D341Med (cell line): ENCODE measurements at regions not wholly inside any gene's neighbourhood (a gene's known extent, or its start where the extent isn't known, plus 50 kb on each side); places are given as distances from the start of the nearest gene placed in this dataset.
"Not testable (repeated sequence)": the region's sequence is repeated elsewhere in the genome, so short reads cannot be mapped to it uniquely, and the experiment has no call there.

Experiments used
- DNase-seq: peaks from one replicate; pipeline ENCODE4 v3.0.0; 2012; ENCODE audit warnings: low spot score

DNA sequence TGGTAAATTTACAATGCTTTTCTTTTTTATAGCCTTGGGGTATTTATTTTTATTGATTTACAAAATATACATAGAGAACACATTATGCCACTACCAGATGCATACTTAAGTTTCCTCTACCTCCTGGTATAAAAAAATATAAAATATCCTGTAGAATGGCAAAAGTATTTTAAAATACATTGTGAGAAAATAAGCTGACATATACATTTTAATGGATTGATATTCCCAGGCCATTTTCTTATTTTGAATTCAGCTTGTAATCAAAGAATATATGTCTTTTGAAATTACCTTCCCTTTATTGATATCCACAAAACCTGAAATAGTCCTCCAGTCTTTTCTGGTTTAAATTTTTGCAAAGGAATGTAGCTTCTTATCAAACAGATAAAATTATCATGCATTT, 923.9 kb downstream of the CDH18 start:
- no peak for DNase-seq

DNA sequence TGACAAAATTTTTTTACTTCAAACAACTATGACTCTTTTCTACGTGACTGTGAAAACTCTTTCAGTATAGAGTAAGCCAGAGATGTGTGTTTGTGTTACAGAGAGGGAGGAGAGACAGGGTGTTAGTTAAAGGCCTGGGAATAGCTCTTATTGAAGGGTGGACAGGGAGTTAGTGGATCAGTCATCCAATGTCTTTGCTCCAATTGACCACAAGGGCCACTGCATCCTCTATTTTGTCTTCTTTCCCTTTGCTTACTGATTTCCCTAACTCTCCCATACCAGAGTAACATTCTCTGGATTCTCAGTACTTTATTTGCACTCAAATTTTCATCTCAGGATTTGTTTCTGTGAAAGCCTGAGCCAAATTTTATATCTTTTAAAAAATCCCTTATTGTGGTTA, 920.3 kb downstream of the CDH18 start:
- no peak for DNase-seq

DNA sequence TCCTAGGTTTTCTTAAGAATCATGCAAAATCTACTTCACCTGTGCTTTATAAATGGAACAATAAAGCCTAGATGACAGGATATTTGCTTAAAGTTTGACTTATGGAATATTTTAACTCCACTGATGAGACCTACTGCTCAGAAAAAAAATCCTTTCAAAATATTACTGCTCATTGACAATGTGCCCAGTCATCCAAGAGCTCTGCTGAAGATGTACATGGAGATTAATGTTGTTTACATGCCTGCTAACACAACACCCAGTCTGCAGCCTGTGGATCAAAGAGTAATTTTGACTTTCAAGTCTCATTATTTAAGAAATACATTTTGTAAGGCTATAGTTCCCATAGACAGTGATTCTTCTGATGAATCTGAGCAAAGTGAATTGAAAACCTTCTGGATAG, 889.6 kb downstream of the CDH18 start:
- DNase-seq, result no peak

DNA sequence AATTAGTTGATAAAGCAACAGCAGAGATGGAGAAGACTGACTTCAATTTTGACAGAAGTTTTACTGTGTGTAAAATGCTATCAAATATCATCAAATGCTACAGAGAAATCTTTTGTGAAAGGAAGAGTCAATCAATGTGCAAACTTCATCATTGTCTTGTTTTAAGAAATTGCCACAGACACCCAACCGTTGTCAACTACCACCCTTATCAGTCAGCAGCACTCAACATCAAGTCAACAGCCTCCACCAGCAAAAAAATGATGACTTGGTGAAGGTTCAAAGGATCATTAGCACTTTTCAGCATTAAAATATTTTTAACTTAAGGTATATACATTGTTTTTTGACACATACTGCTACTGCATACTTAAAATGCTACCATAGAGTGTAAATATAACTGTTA, 888.8 kb downstream of the CDH18 start:
- no peak for DNase-seq

DNA sequence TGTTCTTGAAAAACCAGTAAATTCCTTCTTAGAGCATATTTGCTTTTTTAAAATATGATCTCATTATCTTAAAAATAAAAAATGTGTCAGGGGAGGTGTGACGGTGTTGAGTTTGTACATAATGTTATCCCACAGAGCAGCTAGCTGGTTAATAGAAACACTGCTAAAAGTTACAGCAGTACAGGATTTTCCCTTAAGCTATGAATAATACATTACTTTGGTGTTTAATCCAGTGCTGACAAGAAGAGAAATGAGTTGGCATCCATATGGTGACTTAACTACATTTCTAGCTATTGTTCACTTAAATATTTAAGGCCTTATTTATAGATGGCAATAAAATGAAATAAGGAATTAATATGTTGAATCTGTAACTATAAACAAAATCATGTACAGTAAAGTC, 883.1 kb downstream of the CDH18 start:
- no peak for DNase-seq

DNA sequence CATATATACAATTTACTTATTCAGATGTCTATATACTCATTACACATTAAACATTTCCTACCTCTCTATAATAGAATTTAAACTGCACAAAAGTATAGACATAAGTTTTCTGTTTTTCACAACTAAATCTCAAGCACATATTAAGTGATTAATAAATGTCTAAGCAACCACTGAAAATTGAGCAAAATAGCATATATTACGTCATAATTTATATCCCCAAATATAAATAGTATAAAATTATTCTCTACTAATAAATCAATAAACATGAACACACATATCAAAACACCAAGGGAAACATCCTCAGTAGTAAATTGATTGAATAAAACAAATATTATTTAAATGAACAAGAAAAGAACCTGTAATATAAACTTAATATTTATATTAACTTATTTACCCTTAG, 865.1 kb downstream of the CDH18 start:
- no peak for DNase-seq

DNA sequence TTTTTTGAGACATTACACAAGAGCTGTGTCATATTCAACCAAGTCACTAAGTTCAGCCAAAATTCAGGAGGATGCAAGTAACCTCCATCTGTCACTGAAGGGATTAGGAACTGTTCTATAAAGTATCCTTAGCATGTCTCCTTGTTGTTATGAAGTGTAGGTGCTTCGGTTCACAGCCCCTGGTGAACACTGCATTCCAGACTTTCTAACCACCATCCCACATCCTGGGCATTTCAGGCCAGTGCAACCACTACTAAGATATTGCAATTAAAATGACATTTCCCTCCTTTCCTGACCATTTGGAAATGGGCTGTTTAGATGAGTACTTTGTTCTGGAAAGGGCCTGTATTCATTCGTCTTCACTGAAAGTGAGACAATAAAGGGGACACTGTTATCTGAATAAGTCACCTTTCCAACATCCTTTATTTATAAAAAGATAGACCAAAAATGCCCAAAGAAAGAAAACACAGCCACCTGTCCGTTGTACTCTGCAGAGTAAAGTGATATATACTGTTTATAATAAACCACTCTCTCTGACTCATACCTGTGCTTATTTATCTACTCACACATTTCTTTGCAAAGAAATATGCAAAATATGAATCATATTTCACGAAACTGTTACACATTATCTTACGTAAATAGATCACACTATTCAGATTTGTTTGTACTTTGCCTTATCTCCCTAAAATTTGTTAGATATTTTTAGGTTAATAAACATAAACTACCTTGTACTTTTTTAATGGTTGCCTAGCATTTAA, 861.9 kb downstream of the CDH18 start:
- DNase-seq, result no peak

DNA sequence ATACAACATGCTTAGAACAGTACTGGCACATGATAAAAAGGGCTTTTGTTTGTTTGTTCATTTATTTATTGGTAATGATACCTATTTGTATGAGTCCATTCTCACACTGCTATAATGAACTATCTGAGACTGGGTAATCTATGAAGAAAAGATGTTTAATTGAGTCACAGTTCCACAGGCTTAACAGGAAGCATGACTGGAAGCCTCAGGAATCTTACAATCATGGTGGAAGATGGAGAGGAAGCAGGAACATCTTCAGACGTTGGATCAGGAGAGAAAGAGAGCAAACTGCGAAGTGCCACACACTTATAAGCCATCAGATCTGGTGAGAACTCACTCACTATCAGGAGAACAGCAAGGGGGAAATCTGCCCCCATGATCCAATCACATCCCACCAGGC, 847.7 kb downstream of the CDH18 start:
- no peak for DNase-seq

DNA sequence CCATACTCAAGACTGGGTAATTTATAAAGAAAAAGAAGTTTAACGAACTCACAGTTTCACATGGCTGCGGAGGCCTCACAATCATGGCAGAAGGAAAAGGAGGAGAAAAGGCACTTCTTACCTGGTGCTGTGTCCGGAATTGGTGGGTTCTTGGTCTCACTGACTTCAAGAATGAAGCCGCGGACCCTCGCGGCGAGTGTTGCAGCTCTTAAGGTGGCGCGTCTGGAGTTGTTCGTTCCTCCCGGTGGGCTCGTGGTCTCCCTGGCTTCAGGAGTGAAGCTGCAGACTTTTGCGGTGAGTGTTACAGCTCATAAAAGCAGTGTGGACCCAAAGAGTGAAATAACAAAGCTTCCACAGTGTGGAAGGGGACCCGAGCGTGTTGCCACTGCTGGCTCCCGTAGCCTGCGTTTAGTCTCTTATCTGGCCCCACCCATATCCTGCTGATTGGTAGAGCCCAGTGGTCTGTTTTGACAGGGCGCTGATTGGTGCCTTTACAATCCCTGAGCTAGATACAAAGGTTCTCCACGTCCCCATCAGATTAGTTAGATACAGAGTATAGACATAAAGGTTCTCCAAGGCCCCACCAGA, 846.0 kb downstream of the CDH18 start:
- DNase-seq, result not testable (repeated sequence)

DNA sequence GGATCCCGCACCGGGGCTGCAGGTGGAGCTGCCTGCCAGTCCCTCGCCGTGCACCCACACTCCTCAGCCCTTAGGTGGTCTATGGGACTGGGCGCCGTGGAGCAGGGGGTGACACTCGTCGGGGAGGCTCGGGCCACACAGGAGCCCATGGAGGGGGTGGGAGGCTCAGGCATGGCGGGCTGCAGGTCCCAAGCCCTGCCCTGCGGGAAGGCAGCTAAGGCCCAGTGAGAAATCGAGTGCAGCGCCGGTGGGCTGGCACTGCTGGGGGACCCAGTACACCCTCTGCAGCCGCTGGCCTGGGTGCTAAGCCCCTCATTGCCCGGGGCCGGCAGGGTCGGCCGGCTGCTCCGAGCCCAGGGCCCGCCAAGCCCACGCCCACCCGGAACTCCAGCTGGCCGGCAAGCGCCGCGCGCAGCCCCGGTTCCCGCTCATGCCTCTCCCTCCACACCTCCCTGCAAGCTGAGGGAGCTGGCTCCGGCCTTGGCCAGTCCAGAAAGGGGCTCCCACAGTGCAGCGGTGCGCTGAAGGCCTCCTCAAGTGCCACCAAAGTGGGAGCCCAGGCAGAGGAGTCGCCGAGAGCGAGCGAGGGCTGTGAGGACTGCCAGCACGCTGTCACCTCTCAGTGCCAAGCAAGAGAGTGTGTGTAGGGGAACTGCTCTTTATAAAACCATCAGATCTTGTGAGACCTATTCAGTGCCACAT, 845.1 kb downstream of the CDH18 start:
- not testable (repeated sequence) for DNase-seq

DNA sequence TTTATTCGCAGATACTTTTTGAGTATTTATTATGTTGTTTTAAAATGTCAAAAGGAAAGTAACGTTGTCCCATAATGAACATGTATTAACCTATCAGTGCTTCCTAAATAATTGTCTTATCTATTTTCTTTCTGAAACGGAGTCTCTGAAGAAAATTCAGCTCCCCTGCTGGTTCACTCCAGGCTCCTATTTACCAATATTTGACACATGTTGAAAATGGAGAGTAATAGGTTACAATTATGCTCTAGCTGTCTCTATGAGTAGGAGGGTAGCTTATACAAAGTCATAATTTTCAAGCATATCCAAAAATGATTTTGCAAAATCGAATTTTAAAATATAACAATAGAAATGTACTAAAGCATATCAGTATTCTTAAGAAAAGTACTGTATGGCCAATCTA, 844.1 kb downstream of the CDH18 start:
- DNase-seq, result no peak

DNA sequence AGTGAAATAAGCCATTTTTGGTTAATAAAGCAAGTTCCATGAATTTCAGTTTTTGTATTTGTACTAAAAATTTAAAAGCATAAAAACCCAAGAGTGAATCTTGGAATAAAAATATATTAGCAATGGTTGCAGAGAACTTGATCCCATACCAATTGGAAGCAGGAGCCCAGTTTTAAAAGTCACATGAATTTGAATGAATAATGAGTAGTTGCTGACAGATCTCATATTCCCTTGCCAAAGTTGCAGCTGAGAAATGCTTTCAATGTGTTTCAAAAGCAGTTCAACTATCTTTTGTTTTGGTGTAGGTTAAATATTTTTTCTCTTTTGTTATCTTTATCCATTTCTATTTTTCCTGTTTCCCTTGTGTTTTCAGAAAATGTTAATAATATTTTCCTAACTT, 818.6 kb downstream of the CDH18 start:
- no peak for DNase-seq

DNA sequence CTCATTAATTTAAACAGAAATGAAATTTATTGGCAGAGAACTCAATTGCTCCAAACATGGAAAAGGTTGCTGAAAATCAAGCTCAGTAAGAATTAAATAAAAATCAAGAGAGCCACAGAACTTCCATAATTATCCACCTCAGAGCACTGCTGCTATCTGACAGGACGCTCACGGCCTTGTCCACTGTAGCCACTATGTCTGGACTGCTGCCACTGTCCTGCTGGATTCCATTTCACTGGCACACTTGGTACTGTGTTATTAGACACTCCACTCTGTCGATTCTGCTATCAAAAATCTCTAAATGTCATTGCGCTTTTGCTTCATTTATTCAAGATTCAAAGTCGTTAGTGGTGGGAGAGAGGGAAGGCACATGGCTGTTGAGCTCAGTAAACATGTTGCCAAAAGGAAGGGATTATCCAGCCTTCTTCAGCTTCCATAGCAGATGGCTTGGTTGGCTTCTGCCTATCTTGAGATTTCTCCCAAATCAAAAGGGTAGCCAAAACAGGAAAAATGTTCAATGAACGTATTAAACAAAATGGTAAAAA, 815.0 kb downstream of the CDH18 start:
- DNase-seq, result no peak

DNA sequence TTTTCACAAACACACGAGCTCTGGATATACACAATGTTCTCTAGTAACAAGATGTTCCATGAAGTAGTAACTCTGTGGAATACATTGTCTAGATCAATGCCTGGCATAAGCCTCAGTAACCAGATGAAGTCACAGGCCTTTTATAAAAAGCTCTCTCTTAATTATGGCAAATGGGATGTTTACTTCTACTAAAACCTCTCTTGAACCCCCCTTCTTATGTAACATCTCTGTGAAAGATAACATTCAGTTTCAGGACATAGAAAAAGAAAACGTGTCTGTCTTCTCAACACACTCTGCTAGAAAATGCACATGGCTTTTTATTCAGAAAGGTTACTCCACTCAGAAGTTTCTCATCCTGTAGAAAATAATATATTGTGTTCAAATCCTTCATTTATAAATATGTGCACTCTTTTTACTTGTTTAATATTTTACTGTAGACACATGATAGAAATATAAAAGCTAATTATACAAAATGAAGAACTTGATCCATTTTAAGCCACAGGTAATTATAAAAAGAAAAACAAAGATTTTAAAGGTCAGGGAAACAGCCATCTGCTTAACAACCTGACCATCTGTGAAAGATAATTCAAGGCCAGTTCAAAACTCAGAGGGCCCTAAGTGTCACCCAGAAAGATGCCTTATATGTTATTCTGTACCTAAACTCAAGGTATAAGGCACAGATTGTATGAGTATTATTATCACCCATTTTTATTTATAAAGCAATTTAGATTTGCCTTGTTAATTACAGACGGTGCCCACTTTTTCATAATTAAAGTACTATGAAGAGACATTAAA, 812.0 kb downstream of the CDH18 start:
- DNase-seq, result peak; percentile 15

DNA sequence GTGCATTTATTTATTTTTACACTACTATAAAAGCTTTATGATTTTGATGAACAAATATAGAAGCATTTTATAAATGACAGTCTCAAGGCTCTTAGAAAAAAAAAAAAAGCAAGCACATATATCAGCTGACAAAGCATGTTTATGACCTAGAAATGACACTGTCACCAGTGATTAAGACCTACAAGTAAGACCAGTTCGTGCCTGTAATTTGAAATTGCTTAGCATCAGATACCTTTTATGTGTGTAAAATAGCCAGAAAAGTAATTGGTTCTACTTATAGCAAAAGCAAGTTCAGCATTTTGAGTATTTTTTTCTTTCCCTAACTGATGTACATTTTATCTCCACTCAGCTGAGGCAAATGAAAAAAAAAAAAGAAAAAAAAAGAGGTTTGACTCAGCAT, 808.4 kb downstream of the CDH18 start:
- DNase-seq, result no peak

DNA sequence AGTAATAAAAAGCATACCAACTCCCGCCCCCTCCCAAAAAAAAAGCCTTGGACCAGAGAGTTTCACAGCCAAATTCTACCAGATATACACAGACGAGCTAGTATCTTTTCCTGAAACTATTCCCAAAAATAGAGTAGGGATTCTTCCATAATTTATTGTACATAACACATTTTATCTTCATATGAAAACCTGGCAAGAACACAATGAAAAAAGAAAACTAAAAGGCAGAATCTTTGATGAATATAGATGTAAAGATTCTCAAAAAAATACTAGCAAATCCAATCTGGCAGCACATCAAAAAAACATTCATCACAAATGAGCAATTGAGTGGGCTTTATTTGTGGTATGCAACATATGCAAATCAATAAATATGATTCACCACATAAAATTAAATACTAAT, 798.8 kb downstream of the CDH18 start:
- DNase-seq, result no peak

DNA sequence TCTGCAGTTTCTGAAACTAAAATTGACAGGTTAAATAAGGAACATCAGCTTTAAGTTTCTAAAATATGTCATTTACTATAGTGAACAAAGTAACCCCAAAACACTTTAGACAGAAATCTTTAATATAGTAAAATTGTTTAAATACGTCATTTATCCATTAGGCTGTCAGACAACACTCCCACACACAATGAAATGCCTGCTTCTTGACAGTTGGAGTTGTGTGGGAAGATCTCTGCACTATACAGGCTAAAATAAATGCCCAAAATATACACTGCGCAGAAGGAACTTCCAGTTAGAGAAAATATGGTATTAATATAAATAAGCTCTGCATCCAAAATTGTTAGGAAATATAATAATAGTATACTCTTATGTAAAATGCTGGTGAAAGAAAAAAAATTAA, 794.4 kb downstream of the CDH18 start:
- no peak for DNase-seq

DNA sequence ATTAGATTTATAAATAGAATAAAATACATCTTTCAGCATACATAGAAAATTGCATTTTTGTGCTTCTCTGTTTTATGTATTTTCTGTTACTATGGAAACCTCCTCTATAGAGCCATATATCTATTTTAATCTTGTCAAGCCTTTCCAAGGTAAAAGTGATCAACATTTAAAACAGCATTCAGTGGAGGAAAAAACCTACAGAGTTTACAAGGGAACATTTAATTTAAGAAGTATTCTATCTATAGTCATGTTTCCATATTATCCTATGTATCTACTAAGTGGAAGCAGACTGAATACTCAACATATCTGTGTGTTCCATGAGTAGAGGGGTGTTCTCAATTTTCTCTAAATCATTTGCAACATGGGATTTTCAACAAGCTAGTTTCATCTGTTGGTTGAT, 791.4 kb downstream of the CDH18 start:
- DNase-seq, result no peak

DNA sequence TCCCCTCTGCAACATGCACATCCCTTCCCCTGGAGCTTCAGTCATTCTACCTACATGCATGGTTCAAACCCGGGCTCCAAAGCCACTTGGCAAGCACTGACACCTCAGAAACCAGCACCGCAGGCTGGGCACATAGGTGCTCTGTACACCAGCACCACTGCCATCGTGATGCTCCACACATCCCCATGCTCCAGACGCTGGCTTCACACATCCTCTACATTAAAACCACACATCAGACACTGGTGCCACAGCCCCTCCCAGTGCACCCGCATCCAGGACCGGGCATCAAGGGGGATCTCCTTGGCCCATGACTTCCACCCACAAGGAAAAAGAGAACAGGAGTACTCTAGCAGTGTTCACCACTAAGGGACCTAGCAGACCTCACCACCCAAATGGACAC, 787.7 kb downstream of the CDH18 start:
- no peak for DNase-seq

DNA sequence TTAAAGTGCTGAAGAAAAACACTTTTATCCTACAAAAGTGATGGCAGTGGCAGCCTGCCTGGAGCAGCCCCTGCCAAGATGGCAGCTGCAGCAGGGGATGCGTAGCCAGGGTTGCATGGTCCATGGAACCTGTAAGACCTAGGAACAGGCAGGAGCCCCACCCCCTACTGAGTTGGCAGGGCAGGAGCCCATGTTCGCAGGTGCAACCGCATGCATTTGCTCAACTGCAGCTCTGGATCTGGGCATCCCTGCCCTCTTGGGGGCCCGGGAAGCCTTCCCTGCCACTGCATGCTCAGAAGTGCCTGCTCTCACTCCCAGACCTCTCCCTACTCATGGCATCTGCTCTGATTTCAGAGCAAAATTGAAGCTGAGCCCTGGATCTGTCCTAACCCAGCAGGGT, 779.6 kb downstream of the CDH18 start:
- no peak for DNase-seq

DNA sequence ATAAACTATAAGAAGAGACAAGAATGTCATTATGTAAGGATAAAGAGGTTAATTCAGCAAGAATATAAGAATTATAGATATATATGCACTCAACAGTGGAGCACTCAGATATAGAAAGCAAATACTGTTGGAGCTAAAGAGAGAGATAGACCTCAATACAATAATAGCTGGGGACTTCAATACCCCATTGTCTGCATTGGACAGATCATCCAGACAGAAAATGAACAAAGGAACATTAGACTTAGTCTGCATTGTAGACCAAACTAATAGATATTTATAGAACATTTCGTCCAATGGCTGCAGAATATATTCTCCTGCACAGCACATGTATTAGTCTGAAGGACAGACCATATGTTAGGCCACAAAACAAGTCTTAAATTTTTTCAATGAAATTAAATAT, 777.1 kb downstream of the CDH18 start:
- no peak for DNase-seq

DNA sequence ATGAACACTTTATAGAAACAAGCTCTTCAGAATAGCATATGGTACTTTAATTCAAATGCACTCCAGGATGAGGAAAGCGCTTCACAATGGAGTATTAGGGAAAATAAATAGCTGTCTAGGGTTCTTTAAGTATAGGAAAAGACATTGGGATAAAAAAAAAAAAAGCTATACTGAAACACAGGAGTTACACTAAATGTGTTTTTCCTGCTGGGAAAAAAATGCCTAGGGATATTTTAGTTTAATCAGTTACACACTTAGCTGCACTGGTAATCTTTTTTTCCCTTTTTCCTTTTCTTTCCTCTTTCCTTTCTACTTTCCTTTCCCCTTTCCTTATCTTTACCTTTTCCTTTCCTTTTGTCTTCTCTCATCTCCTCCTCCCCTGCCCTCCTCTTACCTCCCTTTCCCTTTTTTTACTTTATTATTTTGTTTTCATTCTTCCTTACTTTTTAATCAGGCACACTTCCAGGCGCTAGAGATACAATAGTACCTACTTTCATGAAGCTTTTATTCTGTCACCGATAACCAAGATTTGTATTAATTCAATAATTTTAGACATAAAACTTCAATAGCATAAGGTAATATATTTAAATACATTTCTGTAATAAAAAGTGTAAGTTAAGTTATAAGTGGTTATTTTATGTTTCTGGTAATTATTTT, 758.7 kb downstream of the CDH18 start:
- DNase-seq, result no peak
